GM19468 (cell line): ENCODE measurements at regions not wholly inside any gene's neighbourhood (a gene's known extent, or its start where the extent isn't known, plus 50 kb on each side); places are given as distances from the start of the nearest gene placed in this dataset.
"Not testable (repeated sequence)": the region's sequence is repeated elsewhere in the genome, so short reads cannot be mapped to it uniquely, and the experiment has no call there.

Source experiments
- ATAC-seq: cut with Tn5 transposase; IDR thresholded peaks from one replicate; pipeline ENCODE4 v1.9.1; 2021; ENCODE audit warnings: mild to moderate bottlenecking, moderate library complexity, moderate number of reproducible peaks; ENCODE audit not compliant: unreplicated experiment; ENCODE audit errors: extremely low read depth

DNA sequence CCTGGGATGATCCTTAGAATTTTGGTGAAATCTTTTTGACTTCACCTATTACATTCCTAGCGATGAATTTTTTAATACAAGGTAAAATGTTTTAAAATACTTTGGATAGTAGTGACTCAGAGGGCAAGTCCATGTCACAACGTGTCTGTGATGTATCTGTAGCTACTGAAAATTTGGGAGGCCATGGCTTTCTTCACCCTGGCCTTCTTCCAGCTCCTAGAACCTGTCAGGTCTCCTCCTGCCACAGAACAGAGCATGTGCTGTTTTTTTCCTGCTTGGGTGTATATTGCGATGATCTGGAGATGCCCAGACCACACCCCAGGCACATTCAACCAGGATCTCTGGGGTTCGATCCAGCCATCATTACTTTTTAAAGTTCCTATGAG lies 194.4 kb downstream of the BTBD3 start:
- no peak for ATAC-seq

DNA sequence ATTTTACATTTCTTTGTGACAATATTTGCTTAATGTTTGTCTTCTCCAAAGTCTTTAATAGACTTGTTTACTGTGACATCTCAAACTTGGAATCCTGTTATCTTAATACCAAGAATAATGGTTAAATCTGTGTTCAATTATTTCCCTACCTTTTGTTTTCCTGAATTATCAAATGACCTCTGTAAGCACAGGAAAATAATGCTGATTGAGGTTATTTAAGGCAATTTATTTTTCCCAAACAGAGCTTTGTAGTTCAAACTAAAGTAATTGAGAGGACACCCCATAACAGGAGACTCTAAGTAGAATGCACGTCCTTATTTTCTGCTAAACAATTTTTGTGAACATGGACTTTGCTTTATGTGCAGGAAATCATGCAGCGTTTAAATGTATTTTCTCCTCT lies 195.0 kb downstream of the BTBD3 start:
- ATAC-seq = no peak

DNA sequence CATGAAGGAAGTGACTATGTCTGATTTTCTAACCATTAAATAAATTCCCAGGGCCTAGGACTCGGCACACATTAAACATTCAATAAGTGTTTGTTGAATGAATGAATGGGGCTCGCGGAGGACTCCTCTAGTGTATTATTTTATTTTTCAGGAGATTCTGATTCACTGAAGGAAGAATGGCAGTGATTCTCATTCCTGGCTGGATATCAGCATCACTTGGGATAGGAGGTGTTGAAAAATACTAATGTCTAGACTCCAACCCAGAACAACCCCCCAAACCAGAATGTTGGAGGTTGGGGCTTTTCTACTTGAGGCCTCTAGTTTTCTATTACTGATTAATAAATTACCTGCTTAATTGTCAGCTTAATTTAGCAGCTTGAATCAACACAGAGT lies 195.4 kb downstream of the BTBD3 start:
- no peak for ATAC-seq

DNA sequence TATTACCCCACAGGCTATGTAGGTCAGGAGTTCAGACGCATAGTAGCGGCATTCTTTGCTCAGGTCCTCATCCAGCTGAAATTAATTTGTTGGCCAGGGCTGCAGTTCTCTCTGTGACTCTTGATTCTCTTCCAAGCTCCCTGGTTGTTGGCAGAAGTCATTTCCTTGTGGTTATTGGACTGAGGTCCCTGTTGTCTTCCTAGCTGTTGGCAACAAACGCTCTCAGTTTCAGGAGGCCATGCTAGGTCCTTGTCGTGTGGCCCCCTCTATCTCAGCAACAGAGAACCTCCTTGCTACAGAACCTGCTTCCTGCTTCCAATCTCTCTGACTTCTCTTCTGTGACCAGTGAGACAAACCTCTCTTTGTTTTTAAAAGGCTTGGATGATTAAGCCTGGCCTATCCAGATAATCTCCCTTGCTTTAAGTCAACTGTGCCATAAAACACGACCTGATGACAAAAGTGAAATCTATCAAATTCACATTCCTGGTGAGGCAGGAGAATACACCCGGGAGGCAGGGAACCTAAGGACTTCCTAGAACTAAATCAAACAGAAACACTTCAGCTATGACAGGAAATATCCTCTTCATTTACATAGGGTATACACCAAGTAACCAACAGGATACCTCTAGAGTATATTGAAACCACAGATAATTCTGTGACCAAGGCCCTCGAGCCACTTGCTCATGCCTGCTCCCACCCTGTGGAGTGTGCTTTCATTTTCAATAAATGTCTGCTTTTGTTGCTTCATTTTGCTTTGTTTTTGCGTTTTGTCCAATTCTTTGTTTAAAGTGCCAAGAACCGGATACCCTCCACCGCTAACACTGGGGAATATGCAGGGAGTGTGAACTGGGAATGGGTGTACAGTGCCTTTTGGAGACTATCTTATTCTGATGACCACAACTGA lies 196.0 kb downstream of the BTBD3 start:
- no peak for ATAC-seq

DNA sequence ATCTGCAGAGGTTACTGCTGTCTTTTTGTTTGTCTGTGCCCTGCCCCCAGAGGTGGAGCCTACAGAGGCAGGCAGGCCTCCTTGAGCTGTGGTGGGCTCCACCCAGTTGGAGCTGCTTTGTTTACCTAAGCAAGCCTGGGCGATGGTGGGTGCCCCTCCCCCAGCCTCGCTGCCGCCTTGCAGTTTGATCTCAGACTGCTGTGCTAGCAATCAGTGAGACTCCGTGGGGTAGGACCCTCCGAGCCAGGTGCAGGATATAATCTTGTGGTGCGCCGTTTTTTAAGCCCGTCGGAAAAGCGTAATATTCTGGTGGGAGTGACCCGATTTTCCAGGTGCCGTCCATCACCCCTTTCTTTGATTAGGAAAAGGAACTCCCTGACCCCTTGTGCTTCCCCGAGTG lies 211.4 kb downstream of the BTBD3 start:
- ATAC-seq = not testable (repeated sequence)

DNA sequence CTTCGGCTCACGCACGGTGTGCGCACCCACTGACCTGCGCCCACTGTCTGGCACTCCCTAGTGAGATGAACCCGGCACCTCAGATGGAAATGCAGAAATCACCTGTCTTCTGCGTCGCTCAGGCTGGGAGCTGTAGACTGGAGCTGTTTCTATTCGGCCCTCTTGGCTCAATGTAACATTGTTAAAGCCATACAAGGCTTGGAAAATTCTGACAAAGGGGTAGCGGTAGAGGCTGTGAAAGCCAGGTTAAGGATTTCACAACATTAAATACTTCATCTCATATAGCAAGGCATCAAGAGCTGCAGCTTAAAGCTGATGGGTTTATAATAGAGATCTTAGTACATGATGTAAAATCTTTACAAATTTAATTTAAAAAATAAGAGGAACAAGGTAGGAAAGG lies 211.8 kb downstream of the BTBD3 start:
- not testable (repeated sequence) for ATAC-seq

DNA sequence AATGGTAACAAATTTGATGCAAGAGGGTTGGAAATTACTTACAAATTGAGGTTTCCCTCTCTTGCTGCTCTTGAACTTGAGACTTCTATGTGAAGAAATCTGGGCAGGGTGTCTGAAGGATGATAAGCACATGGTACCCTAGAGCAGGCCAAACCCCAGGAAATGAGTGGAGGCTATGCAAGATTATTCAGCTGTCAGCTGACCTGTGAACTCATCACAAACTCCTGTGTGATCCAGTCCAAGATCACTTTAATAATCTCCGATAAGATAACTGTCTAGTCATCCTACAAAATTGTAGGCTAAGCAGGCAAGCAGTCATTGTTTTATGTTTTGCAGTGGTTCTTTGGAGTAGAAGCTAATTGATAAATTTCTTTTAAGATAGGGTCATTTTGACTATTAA lies 213.1 kb downstream of the BTBD3 start:
- ATAC-seq = no peak

DNA sequence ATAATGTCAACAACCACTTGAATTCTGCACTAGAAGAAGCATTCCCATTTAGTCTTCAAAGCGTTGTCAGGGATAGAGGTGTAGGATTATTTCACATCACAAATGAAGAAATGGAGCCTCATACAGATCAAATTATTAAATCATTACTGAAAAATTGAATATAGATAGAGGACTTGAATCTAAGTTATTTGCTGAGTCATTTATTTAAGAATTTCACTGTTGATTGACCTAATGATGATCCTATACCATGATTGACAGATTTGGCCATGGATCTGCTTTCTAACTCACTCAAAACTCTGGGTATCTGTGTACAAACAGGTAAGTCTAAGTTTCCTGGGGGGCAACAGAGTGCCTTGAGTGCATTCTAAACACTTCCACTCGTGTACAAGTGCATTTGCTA lies 215.9 kb downstream of the BTBD3 start:
- no peak for ATAC-seq

DNA sequence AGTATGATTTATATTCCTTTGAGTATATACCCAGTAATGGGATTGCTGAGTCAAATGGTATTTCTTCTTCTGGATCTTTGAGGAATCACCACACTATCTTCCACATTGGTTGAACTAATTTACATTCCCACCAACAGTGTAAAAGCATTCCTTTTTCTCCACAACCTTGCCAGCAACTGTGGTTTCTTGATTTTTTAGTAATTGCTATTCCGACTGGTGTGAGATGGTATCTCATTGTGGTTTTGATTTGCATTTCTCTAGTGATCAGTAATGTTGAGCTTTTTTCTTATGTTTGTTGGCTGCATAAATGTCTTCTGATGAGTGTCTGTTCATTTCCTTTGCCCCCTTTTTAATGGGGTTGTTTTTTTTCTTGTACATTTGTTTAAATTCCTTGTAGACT lies 228.3 kb downstream of the BTBD3 start:
- not testable (repeated sequence) for ATAC-seq

DNA sequence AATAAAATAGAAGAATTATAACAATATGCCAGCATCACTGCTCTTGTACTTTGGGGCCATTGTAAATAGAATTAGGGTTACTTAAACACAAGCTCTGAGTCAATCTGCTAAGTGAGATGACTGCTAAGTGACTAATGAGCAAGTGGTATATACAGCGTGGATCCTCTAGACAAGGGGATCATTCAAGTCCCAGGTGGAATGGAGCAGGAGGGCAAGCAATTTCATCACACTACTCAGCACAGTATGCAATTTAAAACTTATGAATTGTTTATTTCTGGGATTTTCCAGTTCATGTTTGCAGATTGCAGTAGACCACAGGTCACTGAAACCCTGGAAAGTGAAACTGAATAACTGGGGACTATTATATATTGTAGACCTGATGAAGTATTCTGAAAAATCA lies 235.3 kb downstream of the BTBD3 start:
- no peak for ATAC-seq

DNA sequence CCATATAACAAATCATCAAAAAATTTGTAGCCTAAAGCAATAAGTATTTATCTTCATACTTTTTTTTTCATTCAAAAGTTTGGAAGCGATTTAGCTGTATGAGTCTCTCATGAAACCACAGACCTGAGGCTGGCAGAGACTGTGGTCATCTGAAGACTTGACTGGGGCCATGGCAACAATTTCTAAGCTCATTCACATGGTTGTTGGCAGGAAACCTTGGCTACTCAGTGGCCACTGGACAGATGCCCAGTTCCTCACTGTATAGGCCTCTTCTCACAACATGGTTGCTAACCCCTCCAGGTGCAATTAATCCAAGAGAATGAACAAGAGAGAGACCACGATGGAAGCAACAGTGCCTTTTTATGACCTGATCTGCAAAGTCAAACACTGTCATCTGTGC lies 235.9 kb downstream of the BTBD3 start:
- no peak for ATAC-seq

DNA sequence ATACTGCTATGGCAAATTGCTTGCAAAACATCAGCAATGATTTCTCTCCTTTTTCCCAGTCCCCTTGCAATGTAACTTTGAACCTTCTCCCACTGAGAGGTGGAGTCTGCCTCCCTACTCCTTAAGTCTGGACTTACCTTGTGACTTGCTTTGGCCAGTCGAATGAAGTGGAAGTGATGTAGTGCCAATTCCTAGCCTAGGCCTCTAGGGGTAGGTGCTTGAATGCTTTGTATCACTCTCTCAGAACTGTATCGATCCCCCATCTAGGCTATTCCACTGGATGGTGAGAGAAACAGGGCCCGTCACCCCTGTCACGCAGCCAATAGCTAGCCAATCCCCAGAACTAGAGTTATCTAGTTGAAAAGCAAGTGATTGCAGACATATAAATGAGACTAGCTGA lies 238.6 kb downstream of the BTBD3 start:
- no peak for ATAC-seq

DNA sequence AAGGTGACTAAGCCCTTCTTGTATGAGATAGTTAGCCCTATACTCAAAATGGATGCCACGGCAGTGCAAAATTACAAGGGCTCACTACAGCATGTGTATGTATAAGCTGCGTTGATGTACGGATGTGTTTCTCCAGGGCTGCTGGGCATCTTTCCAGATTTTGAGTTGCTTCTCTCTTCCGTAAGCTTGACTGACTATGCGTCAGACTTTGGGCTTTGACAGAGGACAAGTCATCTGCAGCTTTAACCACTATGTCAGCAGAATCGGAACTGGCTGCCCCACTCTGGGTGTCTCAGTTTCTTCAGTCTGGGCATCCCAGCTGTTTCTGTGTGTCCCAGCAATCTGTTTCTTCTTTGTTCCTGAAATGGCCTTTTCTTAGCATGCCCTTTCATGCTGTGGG lies 241.6 kb downstream of the BTBD3 start:
- ATAC-seq = no peak

DNA sequence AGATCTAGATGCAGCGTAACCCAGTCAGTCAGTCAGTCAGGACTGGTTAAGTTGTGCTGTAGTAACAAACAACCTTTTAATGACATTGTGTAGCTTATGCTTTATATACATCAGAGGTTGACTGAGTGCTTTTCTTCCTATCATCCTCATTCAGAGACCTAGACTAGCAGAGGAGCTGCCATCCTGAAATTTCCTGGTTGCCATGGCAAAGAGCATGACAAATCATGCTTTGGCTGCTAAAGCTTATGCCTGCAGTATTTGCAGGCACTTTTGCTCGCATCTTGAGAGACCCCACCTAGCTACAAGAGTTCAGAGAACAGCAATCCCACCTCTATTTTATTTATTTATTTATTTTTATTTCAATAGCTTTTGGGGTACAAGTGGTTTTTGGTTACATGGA lies 244.0 kb downstream of the BTBD3 start:
- no peak for ATAC-seq

DNA sequence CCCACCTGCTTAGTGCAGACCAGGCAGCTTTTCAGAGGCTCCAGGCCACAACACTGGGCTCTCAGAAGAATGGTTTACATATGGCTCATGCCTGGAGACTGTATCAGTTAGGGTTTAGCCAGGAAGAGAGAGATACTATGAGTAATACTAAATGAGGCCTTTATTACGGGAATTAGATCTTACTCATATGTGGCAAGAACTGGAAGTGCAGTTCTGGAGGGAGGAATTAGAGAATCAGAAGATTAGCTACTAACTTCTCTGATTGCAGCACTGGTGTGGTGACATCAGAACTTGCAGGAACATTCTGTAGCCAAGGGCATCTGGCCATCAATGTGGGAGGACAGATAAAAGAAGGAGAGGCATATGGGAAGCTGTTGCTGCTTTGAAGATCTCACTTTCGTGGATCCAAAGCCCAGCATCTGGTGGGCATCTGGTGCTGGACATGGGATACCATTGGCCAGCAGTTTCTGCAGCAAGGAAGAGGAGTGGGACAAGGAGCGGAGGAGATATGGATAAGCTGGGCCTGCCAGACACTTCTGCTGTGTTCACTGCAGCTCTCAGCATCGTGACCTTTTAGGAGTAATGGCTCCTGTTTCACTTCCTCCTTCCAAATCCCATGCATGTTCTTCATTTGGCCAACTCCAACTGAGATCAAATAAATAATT lies 248.5 kb downstream of the BTBD3 start:
- ATAC-seq = no peak

DNA sequence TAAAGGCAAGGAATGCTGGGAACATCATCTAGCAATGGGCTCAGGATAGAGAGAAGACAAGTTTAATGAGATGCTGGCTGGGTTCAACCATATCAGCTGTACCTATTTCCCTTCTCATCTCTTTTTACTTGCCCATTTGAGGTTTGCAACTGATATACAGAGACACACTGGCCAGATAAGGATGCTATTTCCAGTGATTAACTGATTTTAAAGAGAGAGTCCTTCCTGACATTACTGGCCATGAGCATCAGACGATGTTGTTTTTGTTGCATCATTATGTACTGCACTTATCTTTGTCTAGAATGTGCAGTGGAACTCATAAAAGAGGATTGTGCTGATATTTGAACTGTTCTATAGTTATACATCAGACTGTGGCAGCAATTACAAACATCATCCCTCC lies 252.7 kb downstream of the BTBD3 start:
- ATAC-seq = no peak

DNA sequence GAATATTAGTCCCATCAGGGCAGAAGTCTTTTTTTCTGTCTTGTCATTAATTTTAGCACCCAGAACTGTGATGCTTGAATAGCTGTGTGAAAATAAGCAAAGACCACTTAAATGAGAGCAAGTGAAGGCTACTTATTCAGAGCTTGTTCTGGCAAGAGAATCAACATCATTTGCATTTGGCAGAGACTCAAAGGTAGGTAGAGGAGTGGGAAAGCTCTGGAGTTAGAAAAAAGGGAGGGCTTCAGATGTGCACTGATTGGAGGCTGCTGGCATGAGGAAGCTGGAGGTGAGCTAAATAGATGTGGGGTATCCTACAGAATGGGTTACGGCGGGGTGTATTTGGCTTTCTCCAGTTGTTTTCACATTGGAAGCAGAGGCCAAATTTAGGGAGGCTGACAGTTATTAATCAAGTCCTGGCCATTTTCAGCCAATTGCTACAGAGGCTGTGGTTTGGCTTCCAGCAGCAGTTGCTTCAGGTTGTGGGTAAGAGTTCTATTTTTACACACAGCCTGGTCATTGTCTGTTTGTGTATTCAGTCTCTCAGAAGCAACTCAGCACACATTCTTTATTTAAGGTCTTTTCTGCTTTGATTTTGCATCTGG lies 254.3 kb downstream of the BTBD3 start:
- no peak for ATAC-seq

DNA sequence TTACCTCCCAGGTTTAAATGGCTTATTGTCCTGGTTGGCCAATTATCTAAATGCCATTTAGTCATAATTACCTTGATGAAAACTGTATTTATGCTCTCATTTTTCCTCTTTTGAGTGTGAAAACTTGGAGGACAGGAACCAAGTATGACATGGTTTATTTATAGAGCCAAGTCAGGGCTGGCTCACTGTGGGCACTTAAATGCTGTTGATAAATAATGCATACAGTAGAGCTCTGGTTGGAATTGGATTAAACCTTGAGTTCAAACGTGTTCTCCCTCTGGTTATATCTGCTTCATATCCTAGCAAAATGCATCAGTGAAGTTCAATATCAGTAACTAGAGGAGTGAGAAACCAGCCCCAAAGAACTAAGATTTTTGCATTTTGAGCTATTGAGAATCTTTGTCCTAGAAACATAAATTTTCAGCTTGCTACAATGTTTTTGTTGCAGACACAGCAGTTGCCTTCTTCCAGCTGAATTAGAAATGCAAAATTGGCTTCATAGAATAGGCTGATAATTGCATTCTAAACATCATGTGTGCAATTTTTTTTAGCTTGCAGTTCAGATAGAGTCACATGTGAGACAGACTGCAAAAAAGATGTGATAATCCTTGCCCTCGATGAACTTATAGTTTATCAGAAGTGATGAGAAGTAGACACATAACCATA lies 255.8 kb downstream of the BTBD3 start:
- ATAC-seq = no peak

DNA sequence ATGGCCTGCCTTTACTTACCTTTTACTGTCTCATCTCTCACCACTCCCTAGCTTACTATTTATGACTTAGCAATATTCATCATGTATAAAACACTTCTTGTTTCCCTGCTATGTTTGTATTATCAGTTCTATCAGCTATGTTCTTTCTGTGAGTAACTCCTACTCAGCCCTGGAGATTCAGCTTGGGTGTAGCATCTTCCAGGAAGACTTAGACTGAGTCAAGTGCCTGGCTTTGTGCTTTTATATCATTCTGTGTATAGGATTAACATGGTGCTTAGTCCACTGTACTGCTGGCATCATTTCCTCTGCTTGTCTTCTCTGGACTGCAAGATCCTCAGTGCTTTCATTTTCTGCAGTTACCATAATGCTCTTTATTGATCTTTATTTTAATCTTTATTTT lies 257.8 kb downstream of the BTBD3 start:
- ATAC-seq = no peak

DNA sequence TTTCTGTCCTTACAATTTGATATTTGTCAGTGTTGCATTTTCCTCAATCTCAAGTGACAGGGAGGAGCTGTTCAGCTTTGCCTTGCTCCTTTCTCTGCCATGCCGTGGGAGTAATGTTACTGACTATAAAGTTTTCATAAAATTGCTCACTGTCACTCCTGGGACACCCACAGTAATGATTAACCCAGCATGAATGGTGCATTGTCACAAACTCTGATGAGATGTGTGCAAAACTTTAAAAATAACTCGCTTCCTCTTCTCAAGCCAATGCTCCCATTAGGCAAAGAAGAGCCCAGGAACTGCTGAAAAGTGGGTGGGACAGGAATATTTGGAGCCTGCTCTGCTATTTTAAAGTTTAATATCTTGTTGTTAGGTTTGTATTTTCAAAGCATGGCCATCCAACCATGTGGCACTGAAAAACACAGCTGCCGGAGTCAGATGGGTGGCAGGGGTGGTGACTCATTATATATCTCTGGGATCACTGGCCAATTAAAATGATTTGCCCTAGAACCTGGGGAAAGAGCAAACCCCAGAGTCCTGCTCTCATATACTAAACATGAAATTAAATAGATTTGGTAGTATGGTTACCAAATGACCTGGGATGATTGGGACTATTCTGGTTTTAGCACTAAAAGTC lies 260.1 kb downstream of the BTBD3 start:
- ATAC-seq = no peak
